H9 (cell line): ENCODE measurements at regions not wholly inside any gene's neighbourhood (a gene's known extent, or its start where the extent isn't known, plus 50 kb on each side); places are given as distances from the start of the nearest gene placed in this dataset.

ENCODE experiments used
- DNase-seq: peaks from one replicate; pipeline ENCODE4 v3.0.0-alpha.2; 2017
- H2AFZ ChIP-seq: one replicate; pipeline ENCODE4 v1.6.1; 2013; ENCODE audit warnings: mild to moderate bottlenecking, low read length, control low read depth, moderate library complexity
- H2AK5ac ChIP-seq: 2 replicates; pipeline ENCODE4 v1.6.1; 2013; ENCODE audit warnings: low read length, control low read depth, mixed read lengths; ENCODE audit not compliant: insufficient read length
- H2BK120ac ChIP-seq: one replicate; pipeline ENCODE4 v1.6.1; 2013; ENCODE audit warnings: low read depth, mild to moderate bottlenecking, low read length, control low read depth, inconsistent platforms; ENCODE audit not compliant: poor library complexity, severe bottlenecking
- H2BK12ac ChIP-seq: 2 replicates; pipeline ENCODE4 v1.6.1; 2013; ENCODE audit warnings: low read length, control low read depth, mixed read lengths, low read depth; ENCODE audit not compliant: insufficient read length
- H2BK15ac ChIP-seq: 2 replicates; pipeline ENCODE4 v1.6.1; 2013; ENCODE audit warnings: low read depth, low read length, control low read depth
- H2BK20ac ChIP-seq: one replicate; pipeline ENCODE4 v1.6.1; 2013; ENCODE audit warnings: low read depth, mild to moderate bottlenecking, low read length, control low read depth, inconsistent platforms; ENCODE audit not compliant: poor library complexity, severe bottlenecking
- H2BK5ac ChIP-seq: 2 replicates; pipeline ENCODE4 v1.6.1; 2013; ENCODE audit warnings: low read length, control low read depth, mixed read lengths; ENCODE audit not compliant: insufficient read length
- H3K14ac ChIP-seq: 2 replicates; pipeline ENCODE4 v1.6.1; 2013; ENCODE audit warnings: low read length, control low read depth; ENCODE audit not compliant: insufficient read depth
- H3K18ac ChIP-seq: 2 replicates; pipeline ENCODE4 v1.6.1; 2013; ENCODE audit warnings: low read depth, mild to moderate bottlenecking, mixed read lengths, low read length, control low read depth; ENCODE audit not compliant: insufficient read length
- H3K23ac ChIP-seq: 2 replicates; pipeline ENCODE4 v1.6.1; 2013; ENCODE audit warnings: low read length, control low read depth, mixed read lengths, low read depth; ENCODE audit not compliant: insufficient read length
- H3K23me2 ChIP-seq: 2 replicates; pipeline ENCODE4 v1.6.1; 2013; ENCODE audit warnings: low read depth, mild to moderate bottlenecking, mixed read lengths, low read length, control low read depth; ENCODE audit not compliant: insufficient read length, poor library complexity, severe bottlenecking
- H3K27ac ChIP-seq: 2 replicates; pipeline ENCODE4 v1.5.1; 2013; ENCODE audit warnings: low read length, control low read depth, mixed read lengths, low read depth; ENCODE audit not compliant: insufficient read length
- H3K27me3 ChIP-seq: 2 replicates; pipeline ENCODE4 v1.6.1; 2013; ENCODE audit warnings: low read length, control low read depth, inconsistent platforms; ENCODE audit not compliant: insufficient read depth
- H3K4ac ChIP-seq: 2 replicates; pipeline ENCODE4 v1.6.1; 2013; ENCODE audit warnings: low read depth, mild to moderate bottlenecking, control low read depth, inconsistent platforms, low read length, moderate library complexity
- H3K4me1 ChIP-seq: 2 replicates; pipeline ENCODE4 v1.6.1; 2013; ENCODE audit warnings: low read length, control low read depth, inconsistent platforms; ENCODE audit not compliant: insufficient read depth
- H3K4me2 ChIP-seq: 2 replicates; pipeline ENCODE4 v1.6.1; 2013; ENCODE audit warnings: low read length, control low read depth, mixed read lengths; ENCODE audit not compliant: insufficient read length, insufficient read depth
- H3K56ac ChIP-seq: 2 replicates; pipeline ENCODE4 v1.6.1; 2013; ENCODE audit warnings: low read depth, mild to moderate bottlenecking, mixed read lengths, low read length, control low read depth; ENCODE audit not compliant: insufficient read length
- H3K79me1 ChIP-seq: 2 replicates; pipeline ENCODE4 v1.6.1; 2013; ENCODE audit warnings: low read depth, mild to moderate bottlenecking, moderate library complexity, low read length, control low read depth, inconsistent platforms; ENCODE audit not compliant: insufficient read depth, poor library complexity, severe bottlenecking
- H3K79me2 ChIP-seq: 2 replicates; pipeline ENCODE4 v1.6.1; 2013; ENCODE audit warnings: low read length, control low read depth, inconsistent platforms; ENCODE audit not compliant: insufficient read depth
- H3K9ac ChIP-seq: 2 replicates; pipeline ENCODE4 v1.6.1; 2013; ENCODE audit warnings: low read length, control low read depth, mixed read lengths; ENCODE audit not compliant: insufficient read length; ENCODE audit errors: extremely low read depth
- H3K9me3 ChIP-seq: one replicate; pipeline ENCODE4 v1.6.1; 2013; ENCODE audit warnings: low read depth, low read length, inconsistent platforms; ENCODE audit not compliant: control insufficient read depth
- H3T11ph ChIP-seq: one replicate; pipeline ENCODE4 v1.6.1; 2013; ENCODE audit warnings: mild to moderate bottlenecking, low read length, control low read depth, inconsistent platforms
- H4K20me1 ChIP-seq: one replicate; pipeline ENCODE4 v1.6.1; 2013; ENCODE audit not compliant: control insufficient read depth, insufficient read length, insufficient read depth
- H4K5ac ChIP-seq: 2 replicates; pipeline ENCODE4 v1.6.1; 2013; ENCODE audit warnings: low read depth, mild to moderate bottlenecking, mixed read lengths, low read length, control low read depth; ENCODE audit not compliant: insufficient read length
- H4K8ac ChIP-seq: replicated peaks from 2 replicates; pipeline ENCODE4 v1.6.1; 2013; ENCODE audit warnings: low read length, control low read depth, mixed read lengths, low read depth; ENCODE audit not compliant: insufficient read length
- H4K91ac ChIP-seq: 2 replicates; pipeline ENCODE4 v1.6.1; 2013; ENCODE audit warnings: low read depth, mild to moderate bottlenecking, moderate library complexity, mixed read lengths, low read length, control low read depth; ENCODE audit not compliant: insufficient read length
- H3K27ac Mint-ChIP-seq, 3 experiments: 2 replicates in 2 of 3; 3 replicates in 1 of 3; pipeline ENCODE4 v1.8.0; 2020 to 2021; ENCODE audit warnings: mixed read lengths in 3 of 3, mild to moderate bottlenecking in 1 of 3, moderate library complexity in 1 of 3
- H3K27me3 Mint-ChIP-seq: 2 replicates; pipeline ENCODE4 v1.8.0; 2021; ENCODE audit warnings: low read depth, mild to moderate bottlenecking, moderate library complexity, mixed read lengths
- H3K36me3 Mint-ChIP-seq, 3 experiments: 2 replicates in 2 of 3; 3 replicates in 1 of 3; pipeline ENCODE4 v1.8.0; 2020 to 2021; ENCODE audit warnings: low read depth in 3 of 3, mixed read lengths in 3 of 3; ENCODE audit not compliant: insufficient read depth in 1 of 3
- H3K4me1 Mint-ChIP-seq, 2 experiments: 2 replicates each; pipeline ENCODE4 v1.8.0; 2020; ENCODE audit warnings: mixed read lengths in 2 of 2
- H3K4me3 Mint-ChIP-seq, 2 experiments: 2 replicates in 1 of 2; 3 replicates in 1 of 2; pipeline ENCODE4 v1.8.0; 2020 to 2021; ENCODE audit warnings: mild to moderate bottlenecking in 2 of 2, mixed read lengths in 2 of 2, moderate library complexity in 1 of 2
- H3K9me3 Mint-ChIP-seq, 2 experiments: 2 replicates in 1 of 2; 3 replicates in 1 of 2; pipeline ENCODE4 v1.8.0; 2020; ENCODE audit warnings: mild to moderate bottlenecking in 2 of 2, mixed read lengths in 2 of 2, moderate library complexity in 1 of 2
- CTCF ChIP-seq: fragments of 200-600 bp; sonication (generic); conservative IDR thresholded peaks from 3 replicates; pipeline ENCODE4 v1.8.0; 2021; ENCODE audit warnings: antibody characterized with exemption, mild to moderate bottlenecking
- WGBS: extraction: QIAGEN DNeasy Blood & Tissue Kit; methylation state at CpG from one replicate; pipeline ENCODE4 v1.1.7; 2013; ENCODE audit warnings: missing lambda C conversion rate, low lambda C conversion rate, mixed read lengths; ENCODE audit not compliant: insufficient read length; ENCODE audit errors: extremely low coverage; 5-methylcytosine and 5-hydroxymethylcytosine counted together

DNA sequence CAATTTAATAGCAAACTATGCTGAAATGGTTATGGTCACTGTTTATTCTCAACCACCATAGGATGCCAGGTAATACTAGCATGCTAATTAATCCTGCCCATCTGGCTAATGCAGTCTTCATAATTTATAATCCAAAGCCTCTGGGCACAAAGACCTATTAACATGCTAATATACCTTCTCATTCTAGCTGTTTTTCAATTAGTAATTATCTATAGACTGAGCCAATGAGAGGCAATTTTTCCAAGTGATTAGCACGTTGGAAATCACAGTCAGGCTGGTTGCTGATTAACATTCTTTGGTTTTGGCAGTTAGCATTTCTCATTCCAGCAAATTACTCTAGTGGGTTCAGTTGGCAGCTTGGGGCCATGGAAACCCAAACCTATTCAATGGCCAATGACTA, 357.2 kb downstream of the SEC23A start:
- Mint-ChIP-seq H3K9me3 (no peaks in the 10 kb centered on the region), H3K27me3 (no peaks in the 10 kb centered on the region), H3K4me1 (peaks cover 11 to 12% of the 10 kb centered on the region in 2 experiments), H3K27ac (no peak overlapping the region), H3K4me3 (no peak overlapping the region), H3K36me3 (no peaks in the 10 kb centered on the region)
- Histone ChIP-seq H3K56ac (no peak overlapping the region), H3K4me1 (no peaks in the 10 kb centered on the region), H3K79me2 (no peaks in the 10 kb centered on the region), H3T11ph (no peak overlapping the region), H3K79me1 (no peaks in the 10 kb centered on the region), H2AK5ac (no peak overlapping the region), H2BK120ac (no peak overlapping the region), H3K27me3 (no peaks in the 10 kb centered on the region), H4K91ac (no peak overlapping the region), H4K5ac (no peak overlapping the region), H3K4me2 (no peak overlapping the region), H2BK12ac (no peak overlapping the region), H3K4ac (no peak overlapping the region), H2BK5ac (no peak overlapping the region), H3K23ac (no peak overlapping the region), H4K8ac (no peak overlapping the region), H2AFZ (no peak overlapping the region), H3K23me2 (no peaks in the 10 kb centered on the region), H4K20me1 (no peaks in the 10 kb centered on the region), H3K14ac (no peak overlapping the region), H2BK20ac (no peak overlapping the region), H3K9me3 (no peaks in the 10 kb centered on the region), H3K9ac (no peak overlapping the region), H3K27ac (no peak overlapping the region), H3K18ac (no peak overlapping the region), H2BK15ac (no peak overlapping the region)
- no peak for TF ChIP-seq CTCF
- DNase-seq: no peak
- WGBS: no CpG with 5 or more reads among the region's 1 CpG
